Adipocyte (in vitro differentiated cells): ENCODE measurements at regions not wholly inside any gene's neighbourhood (a gene's known extent, or its start where the extent isn't known, plus 50 kb on each side); places are given as distances from the start of the nearest gene placed in this dataset.
A peak's percentile ranks its signal among the peaks of the same experiment; 100 is the strongest.

ENCODE experiments used
- DNase-seq: peaks from one replicate; pipeline ENCODE4 v3.0.0-alpha.2; 2015; ENCODE audit warnings: low read depth
- H3K27me3 ChIP-seq: replicated peaks from 2 replicates; pipeline ENCODE4 v1.7.0; 2013; ENCODE audit warnings: mild to moderate bottlenecking, low read length, moderate library complexity; ENCODE audit not compliant: control insufficient read depth, insufficient read depth
- H3K36me3 ChIP-seq: 2 replicates; pipeline ENCODE4 v1.7.0; 2013; ENCODE audit warnings: low read length, mild to moderate bottlenecking, moderate library complexity; ENCODE audit not compliant: control insufficient read depth, insufficient read depth, severe bottlenecking
- H3K4me1 ChIP-seq: 2 replicates; pipeline ENCODE4 v1.7.0; 2013; ENCODE audit warnings: mild to moderate bottlenecking, low read length, moderate library complexity; ENCODE audit not compliant: control insufficient read depth, insufficient read depth
- H3K4me3 ChIP-seq: 2 replicates; pipeline ENCODE4 v1.7.0; 2013; ENCODE audit warnings: mild to moderate bottlenecking, low read length, moderate library complexity
- H3K9ac ChIP-seq: 2 replicates; pipeline ENCODE4 v1.7.0; 2013; ENCODE audit warnings: mild to moderate bottlenecking, low read length, moderate library complexity
- H3K9me3 ChIP-seq: 2 replicates; pipeline ENCODE4 v1.7.0; 2013; ENCODE audit warnings: mild to moderate bottlenecking, low read length, moderate library complexity; ENCODE audit not compliant: control insufficient read depth

DNA sequence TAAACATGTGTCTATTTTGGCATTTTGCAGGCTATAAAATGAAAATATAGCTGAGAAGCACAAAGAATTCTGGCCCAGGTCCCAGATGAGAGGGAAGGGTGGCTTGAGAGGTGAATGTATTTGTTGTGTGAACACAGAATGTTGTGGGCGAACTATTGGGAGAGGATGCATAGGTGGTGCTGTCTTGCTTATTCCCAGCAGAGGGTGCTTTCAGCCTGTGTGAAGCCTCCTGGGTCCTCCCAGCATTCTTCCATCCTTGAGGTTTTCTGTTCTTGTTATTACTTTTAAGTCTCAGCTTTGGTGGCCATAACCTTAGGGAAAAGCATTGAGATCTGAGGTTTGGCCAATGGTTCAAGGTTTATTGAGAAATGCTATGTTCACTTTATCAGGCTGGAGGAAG, 108.7 kb upstream of the SNX19 start:
- Histone ChIP-seq H3K4me1 (no peaks in the 10 kb centered on the region), H3K4me3 (no peak overlapping the region), H3K9me3 (no peaks in the 10 kb centered on the region), H3K9ac (no peak overlapping the region), H3K27me3 (no peaks in the 10 kb centered on the region), H3K36me3 (no peaks in the 10 kb centered on the region)
- peak; percentile 73 for DNase-seq

GRCh38 chr11:131025421-131026125, 109.3 kb upstream of the SNX19 start:
- H3K4me1 ChIP-seq, result no peaks in the 10 kb centered on the region
- H3K4me3 ChIP-seq, result no peak overlapping the region
- DNase-seq, result no peak
- H3K27me3 ChIP-seq, result no peaks in the 10 kb centered on the region
- no peak overlapping the region for H3K9ac ChIP-seq
- no peaks in the 10 kb centered on the region for H3K36me3 ChIP-seq
- no peaks in the 10 kb centered on the region for H3K9me3 ChIP-seq

- Histone ChIP-seq H3K4me3 (no peak overlapping the region), H3K36me3 (no peaks in the 10 kb centered on the region), H3K9ac (no peak overlapping the region), H3K4me1 (no peaks in the 10 kb centered on the region), H3K27me3 (no peaks in the 10 kb centered on the region), H3K9me3 (no peaks in the 10 kb centered on the region)
- DNase-seq, result no peak
Measured at GRCh38 chr11:131027491-131027890, 111.2 kb upstream of the SNX19 start.

DNA sequence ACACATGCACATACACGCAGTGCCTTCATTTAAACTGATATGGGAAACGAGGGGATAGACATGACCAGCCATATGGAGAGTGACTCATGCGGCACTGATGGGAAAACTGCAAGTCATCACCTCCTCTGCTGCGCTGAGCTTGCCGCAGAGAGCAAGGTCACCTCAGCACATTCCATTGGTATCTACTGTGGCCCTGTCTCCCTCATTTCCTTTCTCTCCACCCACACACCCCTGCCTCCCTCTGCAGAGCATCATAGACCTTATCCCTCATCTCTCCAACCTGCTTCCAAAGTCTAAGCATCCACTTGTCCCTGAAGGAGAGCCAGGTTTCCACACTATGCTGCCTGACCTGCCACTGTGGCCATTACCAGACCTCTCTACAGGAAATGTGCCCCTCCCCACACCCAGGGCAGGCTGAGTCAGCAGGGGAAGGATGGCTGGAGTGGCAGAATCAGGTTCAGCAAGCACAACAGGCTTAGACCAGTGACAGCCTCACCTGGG, 116.9 kb upstream of the SNX19 start:
- H3K9me3 ChIP-seq, result no peaks in the 10 kb centered on the region
- H3K4me3 ChIP-seq, result no peak overlapping the region
- DNase-seq, result peak; percentile 77
- no peaks in the 10 kb centered on the region for H3K36me3 ChIP-seq
- H3K27me3 ChIP-seq, result no peaks in the 10 kb centered on the region
- no peak overlapping the region for H3K9ac ChIP-seq
- no peaks in the 10 kb centered on the region for H3K4me1 ChIP-seq

GRCh38 chr11:131036514-131036913, 120.2 kb upstream of the SNX19 start:
- H3K9ac ChIP-seq, result no peak overlapping the region
- no peaks in the 10 kb centered on the region for H3K27me3 ChIP-seq
- peak; percentile 22 for DNase-seq
- no peak overlapping the region for H3K4me3 ChIP-seq
- no peaks in the 10 kb centered on the region for H3K36me3 ChIP-seq
- peaks cover 8% of the 10 kb centered on the region for H3K4me1 ChIP-seq
- no peaks in the 10 kb centered on the region for H3K9me3 ChIP-seq

GRCh38 chr11:131037873-131038272, 121.6 kb upstream of the SNX19 start:
- Histone ChIP-seq H3K27me3 (no peaks in the 10 kb centered on the region), H3K36me3 (no peaks in the 10 kb centered on the region), H3K9me3 (no peaks in the 10 kb centered on the region), H3K4me3 (no peak overlapping the region), H3K4me1 (peaks cover 17% of the 10 kb centered on the region), H3K9ac (no peak overlapping the region)
- no peak for DNase-seq

- DNase-seq, result no peak
- no peaks in the 10 kb centered on the region for H3K9me3 ChIP-seq
Measured at GRCh38 chr11:131038597-131038996, 122.3 kb upstream of the SNX19 start.

DNA sequence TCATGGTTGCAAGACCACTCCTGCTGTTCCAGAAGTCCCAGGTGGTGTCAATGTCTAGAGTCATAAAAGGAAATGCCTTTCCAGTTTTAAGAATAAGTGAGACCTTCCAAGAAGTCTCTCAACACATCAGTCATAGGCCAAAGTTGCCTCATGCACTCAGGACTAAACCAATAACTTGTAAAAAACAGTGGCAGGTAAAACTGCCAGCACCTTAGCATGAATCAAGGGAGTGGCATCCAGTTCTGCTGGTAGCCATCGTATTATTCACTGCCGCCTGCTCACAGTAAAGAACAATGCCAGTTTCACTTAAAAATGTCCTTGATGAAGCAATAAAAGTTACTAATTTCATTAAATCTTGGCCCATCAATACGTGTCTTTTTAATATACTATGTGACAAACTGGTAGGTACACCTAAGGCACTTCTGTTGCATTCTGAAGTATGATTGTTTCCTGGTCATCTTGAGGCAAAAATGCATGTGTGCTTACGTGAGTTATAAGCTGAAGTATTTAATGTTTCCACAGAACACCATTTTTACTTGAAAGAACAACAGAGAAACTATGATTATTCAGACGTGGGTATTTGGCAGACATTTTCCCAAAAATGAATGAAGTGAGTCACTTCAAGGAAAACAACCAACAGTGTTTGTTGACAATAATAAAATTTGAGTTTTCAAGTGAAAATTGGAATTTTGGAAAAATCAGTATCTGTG, 125.2 kb upstream of the SNX19 start:
- peak overlapping the region; percentile 30 for H3K4me3 ChIP-seq
- no peak overlapping the region for H3K9ac ChIP-seq
- H3K27me3 ChIP-seq, result peaks cover 10% of the 10 kb centered on the region
- peaks cover 17% of the 10 kb centered on the region for H3K4me1 ChIP-seq
- H3K36me3 ChIP-seq, result no peaks in the 10 kb centered on the region
- DNase-seq, result peak; percentile 57
- H3K9me3 ChIP-seq, result no peaks in the 10 kb centered on the region

More at GRCh38 chr11:131038597-131038996, 122.3 kb upstream of the SNX19 start:
- Histone ChIP-seq H3K4me1 (peaks cover 17% of the 10 kb centered on the region), H3K27me3 (no peaks in the 10 kb centered on the region), H3K4me3 (no peak overlapping the region), H3K9ac (no peak overlapping the region), H3K36me3 (no peaks in the 10 kb centered on the region)

DNA sequence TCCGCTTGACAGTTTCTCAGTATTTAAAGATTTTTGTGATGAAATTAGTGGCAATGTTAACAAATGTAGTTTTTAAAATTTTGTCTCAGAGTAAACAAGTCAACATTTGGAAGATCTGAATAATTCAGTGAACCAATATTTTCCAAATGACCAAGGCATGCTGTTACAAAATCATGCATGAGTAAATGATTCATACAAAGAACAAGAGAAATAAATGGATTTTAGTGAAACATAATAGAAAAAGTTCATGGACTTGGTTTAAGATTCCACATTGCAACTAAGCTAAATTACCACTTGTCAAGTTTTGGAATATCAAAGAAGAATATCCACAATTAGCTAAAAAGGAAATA, 125.7 kb upstream of the SNX19 start:
- peak; percentile 66 for DNase-seq
- Histone ChIP-seq H3K9me3 (no peaks in the 10 kb centered on the region), H3K4me1 (peaks cover 18% of the 10 kb centered on the region), H3K4me3 (no peak overlapping the region), H3K9ac (no peak overlapping the region), H3K27me3 (peaks cover 13% of the 10 kb centered on the region), H3K36me3 (no peaks in the 10 kb centered on the region)

- H3K4me3 ChIP-seq, result no peak overlapping the region
- no peak for DNase-seq
- no peaks in the 10 kb centered on the region for H3K36me3 ChIP-seq
- no peak overlapping the region for H3K9ac ChIP-seq
- H3K4me1 ChIP-seq, result peaks cover 29% of the 10 kb centered on the region
- peaks cover 13% of the 10 kb centered on the region for H3K27me3 ChIP-seq
- no peaks in the 10 kb centered on the region for H3K9me3 ChIP-seq
Measured at GRCh38 chr11:131043251-131043650, 127.0 kb upstream of the SNX19 start.

DNA sequence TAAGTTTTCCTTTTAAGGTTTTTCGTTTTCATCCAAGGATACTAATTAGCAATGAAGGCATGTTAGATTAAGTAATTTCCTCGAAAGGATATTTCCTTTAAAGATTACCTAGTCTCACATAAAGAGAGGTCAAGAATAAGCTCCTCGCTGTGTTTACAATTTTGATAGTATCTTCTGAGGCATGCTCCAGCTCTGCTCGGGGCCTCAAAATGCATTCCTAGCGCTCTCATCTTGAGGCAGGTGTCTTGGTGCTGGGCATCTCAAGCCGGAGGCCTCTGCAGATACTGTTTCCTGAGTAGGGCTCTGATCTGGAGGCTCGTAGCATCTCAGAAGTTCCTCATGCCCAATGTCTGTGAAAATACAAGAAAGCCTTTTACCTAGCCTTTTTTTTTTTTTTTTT, 128.6 kb upstream of the SNX19 start:
- H3K4me3 ChIP-seq, result no peak overlapping the region
- H3K27me3 ChIP-seq, result peaks cover 14% of the 10 kb centered on the region
- DNase-seq, result no peak
- peaks cover 37% of the 10 kb centered on the region for H3K4me1 ChIP-seq
- peaks cover 7% of the 10 kb centered on the region for H3K9me3 ChIP-seq
- H3K9ac ChIP-seq, result no peak overlapping the region
- no peaks in the 10 kb centered on the region for H3K36me3 ChIP-seq
